VCaP (cell line): ENCODE measurements at regions not wholly inside any gene's neighbourhood (a gene's known extent, or its start where the extent isn't known, plus 50 kb on each side); places are given as distances from the start of the nearest gene placed in this dataset.

Experiments
- H3K27ac ChIP-seq: fragments of 450-650 bp; 2 replicates; pipeline ENCODE4 v1.5.1; 2017
- TF ChIP-seq, protein P1 (sequence below): fragments of 450-650 bp; conservative IDR thresholded peaks from 2 replicates; pipeline ENCODE4 v1.5.1; 2017; ENCODE audit warnings: mild to moderate bottlenecking, moderate library complexity

DNA sequence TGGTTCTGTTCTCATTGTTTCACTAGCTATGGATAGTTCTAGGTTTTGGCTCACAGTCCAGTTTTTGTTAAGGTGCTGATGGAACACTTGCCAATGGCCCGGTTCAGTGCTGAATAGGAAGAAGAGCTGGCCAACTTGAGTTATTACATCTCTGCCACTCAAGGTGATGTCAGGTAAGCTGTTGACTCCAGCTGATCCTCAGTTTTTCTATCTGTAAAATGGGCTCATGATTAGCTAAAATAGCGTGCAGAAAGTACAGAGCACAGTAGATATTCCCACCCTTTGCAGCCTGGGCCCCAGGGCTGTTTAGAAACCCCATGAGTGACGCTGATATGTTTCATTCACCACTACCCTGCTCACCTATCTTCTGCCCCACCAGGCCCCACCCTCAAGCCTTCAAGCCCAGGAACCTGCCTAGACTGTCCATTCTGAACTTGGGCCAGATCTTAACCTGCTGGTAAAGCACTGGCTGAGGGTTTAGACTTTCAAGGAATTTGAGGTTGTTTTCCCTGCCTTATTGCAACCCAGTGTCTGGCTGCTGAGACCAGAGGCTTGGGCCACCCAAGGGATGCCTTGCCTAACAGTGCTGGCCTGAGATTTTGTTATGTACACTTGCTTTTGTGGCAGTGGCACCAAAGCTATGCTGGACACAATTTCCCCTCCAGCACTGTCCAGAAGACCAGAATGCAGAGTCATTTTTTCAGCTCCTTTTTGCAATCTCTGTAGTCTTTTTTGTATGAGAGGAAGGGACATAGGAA, 378.2 kb upstream of the ZMIZ1 start:
- TF ChIP-seq, protein P1, sequence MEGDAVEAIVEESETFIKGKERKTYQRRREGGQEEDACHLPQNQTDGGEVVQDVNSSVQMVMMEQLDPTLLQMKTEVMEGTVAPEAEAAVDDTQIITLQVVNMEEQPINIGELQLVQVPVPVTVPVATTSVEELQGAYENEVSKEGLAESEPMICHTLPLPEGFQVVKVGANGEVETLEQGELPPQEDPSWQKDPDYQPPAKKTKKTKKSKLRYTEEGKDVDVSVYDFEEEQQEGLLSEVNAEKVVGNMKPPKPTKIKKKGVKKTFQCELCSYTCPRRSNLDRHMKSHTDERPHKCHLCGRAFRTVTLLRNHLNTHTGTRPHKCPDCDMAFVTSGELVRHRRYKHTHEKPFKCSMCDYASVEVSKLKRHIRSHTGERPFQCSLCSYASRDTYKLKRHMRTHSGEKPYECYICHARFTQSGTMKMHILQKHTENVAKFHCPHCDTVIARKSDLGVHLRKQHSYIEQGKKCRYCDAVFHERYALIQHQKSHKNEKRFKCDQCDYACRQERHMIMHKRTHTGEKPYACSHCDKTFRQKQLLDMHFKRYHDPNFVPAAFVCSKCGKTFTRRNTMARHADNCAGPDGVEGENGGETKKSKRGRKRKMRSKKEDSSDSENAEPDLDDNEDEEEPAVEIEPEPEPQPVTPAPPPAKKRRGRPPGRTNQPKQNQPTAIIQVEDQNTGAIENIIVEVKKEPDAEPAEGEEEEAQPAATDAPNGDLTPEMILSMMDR: no peak
- no peak overlapping the region for H3K27ac ChIP-seq

DNA sequence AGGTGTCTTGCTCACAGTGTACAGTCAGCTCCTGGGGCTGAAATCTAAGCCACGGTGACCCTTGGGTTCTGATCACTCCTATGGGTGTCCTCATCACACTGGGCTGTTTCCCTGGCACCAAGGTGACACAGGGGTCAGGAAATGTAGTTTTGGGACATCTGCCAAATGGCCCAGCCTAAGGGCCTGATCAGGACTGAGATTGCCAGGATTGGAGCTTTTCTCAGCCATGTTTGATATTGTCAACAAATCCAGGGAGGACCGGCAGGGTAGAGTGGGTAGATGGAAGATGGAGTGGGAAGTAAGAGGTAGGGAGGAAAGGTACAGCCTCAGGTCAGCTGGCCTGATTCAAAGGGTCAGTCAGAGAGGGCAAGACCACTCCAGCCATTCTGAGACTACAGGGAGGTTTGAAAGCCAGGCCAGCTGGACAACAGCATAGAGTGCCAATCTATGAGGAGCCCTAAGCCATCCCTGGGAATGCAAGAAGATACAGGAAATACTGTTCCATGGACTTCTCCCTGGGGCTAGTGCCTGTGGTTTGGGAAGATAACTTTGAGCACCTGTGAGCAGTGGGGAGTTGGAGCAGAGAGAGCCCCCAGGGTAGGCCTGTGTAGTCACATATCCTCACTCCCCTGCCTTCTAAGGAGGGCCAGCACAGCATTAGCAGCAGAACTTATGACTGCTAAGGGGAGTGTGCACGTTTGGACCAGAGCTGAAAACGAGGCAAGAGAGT, 377.3 kb upstream of the ZMIZ1 start:
- no peak overlapping the region for H3K27ac ChIP-seq
- TF ChIP-seq, protein P1: no peak

DNA sequence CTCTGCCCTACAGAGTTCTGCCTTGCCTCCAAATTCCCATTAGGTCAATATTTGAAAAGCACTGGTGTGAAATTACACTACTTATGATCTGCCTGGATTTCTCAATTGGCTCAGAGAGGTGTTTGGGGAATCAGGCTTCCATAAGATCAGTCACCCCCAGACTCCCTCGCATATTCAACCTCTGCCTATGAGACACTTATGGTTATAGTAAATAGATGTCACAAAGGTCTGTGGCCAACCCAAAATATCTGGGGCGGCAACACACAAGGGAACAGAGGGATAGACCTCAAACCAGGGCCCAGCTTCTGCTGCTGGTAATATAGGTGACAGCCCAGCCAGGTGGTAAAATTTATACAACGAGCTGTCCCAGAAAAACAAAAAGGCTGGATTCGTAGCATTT, 376.7 kb upstream of the ZMIZ1 start:
- no peak overlapping the region for H3K27ac ChIP-seq
- TF ChIP-seq, protein P1: no peak

DNA sequence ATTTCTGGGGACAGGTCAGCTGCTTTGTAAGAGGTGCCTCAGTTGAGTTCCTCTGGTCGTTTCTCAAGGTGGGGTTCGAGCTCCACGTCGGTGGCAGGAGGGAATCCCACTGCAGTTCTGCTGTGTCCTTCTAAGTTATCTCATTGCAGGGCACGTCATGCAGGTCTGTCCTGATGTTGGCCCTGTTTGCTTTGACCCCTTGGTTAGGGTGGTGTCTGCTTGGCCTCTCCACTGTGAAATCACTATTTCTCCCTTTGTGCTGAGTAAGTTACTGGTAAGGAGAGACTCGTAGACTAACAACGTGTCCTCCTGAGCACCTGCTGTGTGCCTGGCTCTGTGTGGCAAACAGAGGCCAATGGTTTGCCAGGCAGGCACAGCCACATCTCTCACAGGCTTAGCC, 372.9 kb upstream of the ZMIZ1 start:
- H3K27ac ChIP-seq: no peak overlapping the region
- TF ChIP-seq, protein P1: no peak

DNA sequence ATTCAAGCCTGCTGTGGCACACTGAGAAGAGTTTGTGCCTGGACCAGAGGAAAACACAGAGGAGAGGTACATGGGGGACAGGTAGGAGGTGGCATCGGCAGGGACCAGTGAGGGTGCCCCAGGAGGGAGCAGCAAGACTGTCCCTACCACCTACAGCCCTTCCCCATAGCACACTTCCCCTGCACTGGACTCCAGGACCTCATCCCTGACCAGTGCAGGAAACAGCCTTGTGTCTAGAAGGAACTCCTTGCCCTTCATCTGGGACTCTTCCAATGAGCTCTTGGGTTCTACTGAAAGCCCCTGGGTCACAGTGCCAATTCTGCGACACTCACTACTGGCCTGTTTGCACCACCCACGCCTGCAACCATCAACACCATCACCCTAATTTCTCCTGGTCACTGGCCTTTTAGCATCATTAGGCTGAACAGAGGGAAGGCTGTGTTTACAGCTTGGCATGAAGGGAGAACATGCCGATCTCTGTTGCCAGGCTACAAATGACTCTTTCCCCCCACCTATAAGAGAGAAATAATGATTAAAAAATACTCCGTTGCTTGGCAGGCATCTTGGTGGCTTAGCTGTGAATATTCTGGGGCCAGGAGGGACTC, 371.9 kb upstream of the ZMIZ1 start:
- H3K27ac ChIP-seq: no peak overlapping the region
- TF ChIP-seq, protein P1: no peak

DNA sequence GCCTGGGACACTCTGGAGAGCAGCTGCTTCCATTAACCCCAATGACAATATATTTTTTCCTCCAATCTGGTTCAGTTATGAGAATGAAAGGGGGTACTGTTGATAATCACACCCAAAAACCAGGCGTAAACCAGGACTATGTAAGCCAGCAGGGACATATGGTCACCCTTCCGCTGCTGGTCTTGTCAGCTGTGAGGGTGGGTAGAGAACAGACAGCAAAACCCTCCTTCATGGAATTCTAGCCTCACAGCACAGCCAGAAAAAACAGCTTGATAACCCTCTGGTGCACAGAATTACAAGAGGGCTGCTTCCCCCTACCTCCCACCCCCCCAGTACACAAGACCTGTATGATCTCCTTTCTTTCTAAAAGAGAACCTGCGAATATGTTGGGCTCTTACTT, 368.8 kb upstream of the ZMIZ1 start:
- no peak overlapping the region for H3K27ac ChIP-seq
- TF ChIP-seq, protein P1: no peak

DNA sequence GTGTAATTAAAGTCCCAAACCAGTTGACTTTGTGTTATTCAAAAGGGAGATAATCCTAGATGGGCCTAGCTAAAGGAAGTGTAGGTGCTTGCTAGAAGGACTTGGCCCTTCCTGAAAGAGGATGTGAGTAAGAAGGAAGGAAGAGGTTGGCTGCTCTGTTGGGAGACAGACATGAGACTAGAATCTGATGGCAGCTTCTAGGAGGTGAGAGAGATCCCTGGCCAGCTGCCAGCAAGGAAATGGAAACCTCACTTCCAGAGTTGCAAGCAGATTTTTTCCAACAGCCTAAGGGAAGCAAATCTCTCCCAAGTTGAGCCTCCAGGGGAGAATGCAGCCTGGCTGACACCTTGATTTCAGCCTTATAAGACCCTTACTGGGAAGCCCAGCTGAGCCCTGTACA, 368.4 kb upstream of the ZMIZ1 start:
- TF ChIP-seq, protein P1: no peak
- no peak overlapping the region for H3K27ac ChIP-seq
